ENCODE measurements at regions not wholly inside any gene's neighbourhood (a gene's known extent, or its start where the extent isn't known, plus 50 kb on each side); places are given as distances from the start of the nearest gene placed in this dataset.
"Not testable (repeated sequence)": the region's sequence is repeated elsewhere in the genome, so short reads cannot be mapped to it uniquely, and the experiment has no call there.

DNA sequence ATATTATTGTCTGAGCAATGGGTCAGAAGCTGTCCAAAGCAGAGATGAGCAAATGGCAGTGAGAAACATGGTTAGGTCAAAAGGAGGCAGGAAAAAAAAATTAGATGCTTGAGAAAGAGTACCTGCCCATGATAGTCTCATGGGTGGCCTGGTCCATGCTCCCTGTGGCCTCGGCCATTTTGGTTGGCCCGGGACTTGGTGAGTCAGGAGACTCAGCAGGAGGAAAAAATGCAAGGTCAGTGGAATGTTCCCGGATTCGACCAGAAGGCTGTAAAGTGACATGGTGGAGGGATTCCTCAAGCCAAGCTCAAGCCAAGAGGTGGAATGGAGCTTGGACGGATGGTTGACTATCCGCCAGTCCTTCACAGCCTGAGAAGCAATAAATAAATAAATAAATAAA lies 236.7 kb downstream of the ASMT start:
- TF ChIP-seq, protein P1, sequence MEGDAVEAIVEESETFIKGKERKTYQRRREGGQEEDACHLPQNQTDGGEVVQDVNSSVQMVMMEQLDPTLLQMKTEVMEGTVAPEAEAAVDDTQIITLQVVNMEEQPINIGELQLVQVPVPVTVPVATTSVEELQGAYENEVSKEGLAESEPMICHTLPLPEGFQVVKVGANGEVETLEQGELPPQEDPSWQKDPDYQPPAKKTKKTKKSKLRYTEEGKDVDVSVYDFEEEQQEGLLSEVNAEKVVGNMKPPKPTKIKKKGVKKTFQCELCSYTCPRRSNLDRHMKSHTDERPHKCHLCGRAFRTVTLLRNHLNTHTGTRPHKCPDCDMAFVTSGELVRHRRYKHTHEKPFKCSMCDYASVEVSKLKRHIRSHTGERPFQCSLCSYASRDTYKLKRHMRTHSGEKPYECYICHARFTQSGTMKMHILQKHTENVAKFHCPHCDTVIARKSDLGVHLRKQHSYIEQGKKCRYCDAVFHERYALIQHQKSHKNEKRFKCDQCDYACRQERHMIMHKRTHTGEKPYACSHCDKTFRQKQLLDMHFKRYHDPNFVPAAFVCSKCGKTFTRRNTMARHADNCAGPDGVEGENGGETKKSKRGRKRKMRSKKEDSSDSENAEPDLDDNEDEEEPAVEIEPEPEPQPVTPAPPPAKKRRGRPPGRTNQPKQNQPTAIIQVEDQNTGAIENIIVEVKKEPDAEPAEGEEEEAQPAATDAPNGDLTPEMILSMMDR (IDR thresholded peaks at IDR 0.05) = no peak
- H3K4me3 Mint-ChIP-seq = no peak overlapping the region
- H3K9me3 Mint-ChIP-seq = peaks cover 33% of the 10 kb centered on the region; the same call in 1 of the 2 replicates
- H3K4me1 Mint-ChIP-seq (ENCODE audit: low read depth) = no peaks in the 10 kb centered on the region
- DNase-seq = no peak
- H3K27ac Mint-ChIP-seq = no peak overlapping the region
- peaks cover 3% of the 10 kb centered on the region for H3K27me3 Mint-ChIP-seq (ENCODE audit: insufficient read depth)
- H3K36me3 Mint-ChIP-seq (ENCODE audit: low read depth) = no peaks in the 10 kb centered on the region

DNA sequence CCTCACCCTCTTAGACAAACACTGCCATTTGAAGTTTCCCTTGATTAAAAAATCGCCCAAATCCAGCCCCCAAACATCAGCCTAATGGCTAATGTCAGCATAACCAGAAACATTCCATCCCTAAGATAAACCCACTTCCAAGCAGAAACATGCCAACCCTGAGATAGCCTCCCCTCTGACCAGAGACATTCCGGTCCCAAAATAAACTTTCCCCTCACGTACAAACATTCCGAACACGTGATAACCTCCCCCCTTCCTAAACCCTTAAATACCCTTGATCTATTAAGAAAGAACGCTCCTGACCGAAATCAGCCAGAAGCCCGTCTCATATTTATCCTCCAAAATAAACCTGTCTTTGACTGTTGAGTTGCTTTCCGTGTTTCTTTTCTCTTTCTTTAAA lies 237.2 kb downstream of the ASMT start:
- Mint-ChIP-seq H3K27ac (no peak overlapping the region), H3K4me1 (ENCODE audit: low read depth) (no peaks in the 10 kb centered on the region), H3K4me3 (no peak overlapping the region), H3K27me3 (ENCODE audit: insufficient read depth) (peaks cover 3% of the 10 kb centered on the region), H3K9me3 (peaks cover 38% of the 10 kb centered on the region; the same call in 1 of the 2 replicates), H3K36me3 (ENCODE audit: low read depth) (no peaks in the 10 kb centered on the region)
- DNase-seq = no peak
- TF ChIP-seq, protein P1 (IDR thresholded peaks at IDR 0.05) = no peak

DNA sequence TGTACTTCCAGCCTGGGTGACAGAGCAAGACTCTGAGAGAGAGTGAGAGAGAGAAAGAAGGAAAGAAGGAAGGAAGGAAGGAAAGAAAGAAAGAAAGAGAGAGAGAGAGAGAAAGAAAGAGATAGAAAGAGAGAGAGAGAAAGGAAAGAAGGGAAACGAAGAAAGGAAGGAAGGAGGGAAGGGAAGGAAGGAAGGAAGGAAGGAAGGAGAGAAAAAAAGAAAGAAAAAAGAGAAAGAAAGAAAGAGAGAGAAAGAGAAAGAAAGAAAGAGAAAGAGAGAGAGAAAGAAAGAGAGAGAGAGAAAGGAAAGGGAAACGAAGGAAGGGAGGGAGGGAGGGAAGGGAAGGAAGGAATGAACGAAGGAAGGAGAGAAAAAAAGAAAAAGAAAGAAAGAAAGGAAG lies 238.6 kb downstream of the ASMT start:
- TF ChIP-seq, protein P1 (IDR thresholded peaks at IDR 0.05) = no peak
- no peak overlapping the region for H3K27ac Mint-ChIP-seq
- peaks cover 3% of the 10 kb centered on the region for H3K27me3 Mint-ChIP-seq (ENCODE audit: insufficient read depth)
- DNase-seq = no peak
- no peaks in the 10 kb centered on the region for H3K36me3 Mint-ChIP-seq (ENCODE audit: low read depth)
- H3K4me3 Mint-ChIP-seq = no peak overlapping the region
- H3K4me1 Mint-ChIP-seq (ENCODE audit: low read depth) = no peaks in the 10 kb centered on the region
- peaks cover 47% of the 10 kb centered on the region for H3K9me3 Mint-ChIP-seq

DNA sequence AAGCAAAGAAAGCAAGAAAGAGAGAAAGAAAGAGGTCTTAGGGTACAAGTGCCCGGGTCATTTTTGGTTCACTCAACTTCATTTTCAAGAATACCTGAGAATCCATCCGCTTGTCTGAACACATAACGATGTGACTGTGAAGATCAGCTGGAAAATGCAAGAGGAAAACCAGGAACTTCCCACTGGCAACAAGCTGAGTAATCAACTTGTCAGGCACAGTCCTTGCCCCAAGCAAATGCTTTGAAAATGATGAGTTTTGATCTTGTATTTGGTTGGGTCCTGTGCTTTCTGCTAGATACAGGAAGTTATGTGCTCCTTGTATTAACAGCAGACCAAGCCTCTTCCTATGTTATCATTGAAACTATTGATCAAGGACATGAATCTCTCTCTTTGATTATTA lies 239.1 kb downstream of the ASMT start:
- H3K4me1 Mint-ChIP-seq (ENCODE audit: low read depth) = no peaks in the 10 kb centered on the region
- TF ChIP-seq, protein P1 (IDR thresholded peaks at IDR 0.05) = no peak
- no peaks in the 10 kb centered on the region for H3K36me3 Mint-ChIP-seq (ENCODE audit: low read depth)
- peaks cover 3% of the 10 kb centered on the region for H3K27me3 Mint-ChIP-seq (ENCODE audit: insufficient read depth)
- H3K9me3 Mint-ChIP-seq = peaks cover 46% of the 10 kb centered on the region
- DNase-seq = no peak
- no peak overlapping the region for H3K27ac Mint-ChIP-seq
- H3K4me3 Mint-ChIP-seq = no peak overlapping the region

DNA sequence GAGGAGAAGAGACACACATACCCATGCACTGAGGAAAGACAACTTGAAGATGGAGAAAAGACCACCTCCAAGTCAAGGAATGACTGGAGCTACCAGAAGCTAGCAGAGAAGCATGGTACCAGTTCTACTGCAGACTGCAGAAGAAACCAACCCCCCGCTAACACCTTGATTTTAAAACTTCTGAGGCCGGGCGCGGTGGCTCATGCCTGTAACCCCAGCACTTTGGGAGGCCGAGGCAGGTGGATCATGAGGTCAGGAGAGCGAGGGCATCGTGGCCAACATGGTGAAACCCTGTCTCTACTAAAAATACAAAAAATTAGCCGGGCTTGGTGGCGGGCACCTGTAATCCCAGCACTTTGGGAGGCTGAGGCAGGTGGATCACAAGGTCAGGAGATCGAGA lies 240.0 kb downstream of the ASMT start:
- H3K4me3 Mint-ChIP-seq; H3K36me3 Mint-ChIP-seq (ENCODE audit: low read depth); DNase-seq; H3K4me1 Mint-ChIP-seq (ENCODE audit: low read depth); H3K27ac Mint-ChIP-seq; H3K27me3 Mint-ChIP-seq (ENCODE audit: insufficient read depth): not testable (repeated sequence)
- H3K9me3 Mint-ChIP-seq = peaks cover 50% of the 10 kb centered on the region

DNA sequence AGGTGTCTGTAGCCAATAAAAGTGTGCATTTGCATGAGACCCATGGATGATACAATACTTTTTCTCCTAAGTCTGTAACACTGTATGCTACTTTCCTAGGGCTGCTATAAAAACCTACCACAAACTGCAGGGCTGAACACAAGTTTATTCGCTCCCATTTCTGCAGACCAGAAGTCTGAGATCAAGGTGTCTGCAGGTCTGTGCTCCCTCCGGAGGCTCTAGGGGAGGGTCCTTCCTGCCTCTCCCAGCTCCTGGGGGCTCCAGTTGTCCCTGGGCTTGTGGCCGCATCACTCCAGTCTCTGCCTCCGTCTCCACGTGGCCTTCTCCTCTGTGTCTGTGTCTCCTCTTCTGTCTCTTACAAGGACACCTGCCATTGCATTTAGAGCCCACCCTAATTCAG lies 244.4 kb downstream of the ASMT start:
- H3K9me3 Mint-ChIP-seq = peaks cover 30% of the 10 kb centered on the region
- not testable (repeated sequence) for H3K27ac Mint-ChIP-seq; H3K27me3 Mint-ChIP-seq (ENCODE audit: insufficient read depth)

DNA sequence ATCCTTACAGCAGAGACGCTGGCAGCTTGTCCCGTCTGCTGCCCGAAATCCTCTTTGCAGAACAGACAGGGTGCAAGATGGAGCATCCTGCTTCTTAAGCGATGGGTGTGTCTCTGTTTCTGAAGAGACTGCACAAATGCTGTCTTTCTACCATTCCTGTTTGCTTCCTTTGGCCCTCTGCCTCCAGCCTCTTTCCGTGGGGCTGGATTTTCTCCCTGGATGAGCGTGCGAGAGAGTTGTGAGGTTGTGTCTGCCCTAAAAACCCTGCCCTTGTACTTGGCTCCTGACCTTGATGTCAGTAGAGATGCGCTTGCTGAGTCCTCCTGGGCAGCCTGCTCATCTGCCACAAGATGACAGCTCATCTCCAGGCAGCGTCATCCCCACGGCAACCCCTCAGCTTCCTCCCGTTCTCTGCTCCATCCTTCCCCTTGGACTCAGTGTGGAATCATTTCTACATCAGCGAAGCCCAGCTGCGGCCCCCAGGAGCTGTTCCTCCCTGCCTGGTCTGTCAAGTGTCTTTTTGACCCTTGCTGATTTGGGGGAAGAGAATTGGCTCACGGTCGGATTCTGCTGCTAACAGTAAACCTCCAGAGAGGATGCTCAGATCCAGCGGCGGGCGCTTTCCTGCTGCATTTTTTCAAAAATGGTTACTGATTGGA lies 246.2 kb downstream of the ASMT start:
- Mint-ChIP-seq H3K9me3 (peaks cover 30% of the 10 kb centered on the region), H3K27me3 (ENCODE audit: insufficient read depth) (peaks cover 5% of the 10 kb centered on the region), H3K27ac (no peak overlapping the region), H3K4me3 (no peak overlapping the region), H3K4me1 (ENCODE audit: low read depth) (no peaks in the 10 kb centered on the region), H3K36me3 (ENCODE audit: low read depth) (no peaks in the 10 kb centered on the region)
- TF ChIP-seq, protein P1 (IDR thresholded peaks at IDR 0.05) = no peak
- DNase-seq = no peak

More for the DNA sequence above, 244.4 kb downstream of the ASMT start:
- not testable (repeated sequence) for H3K4me1 Mint-ChIP-seq (ENCODE audit: low read depth); H3K36me3 Mint-ChIP-seq (ENCODE audit: low read depth); DNase-seq; H3K4me3 Mint-ChIP-seq

DNA sequence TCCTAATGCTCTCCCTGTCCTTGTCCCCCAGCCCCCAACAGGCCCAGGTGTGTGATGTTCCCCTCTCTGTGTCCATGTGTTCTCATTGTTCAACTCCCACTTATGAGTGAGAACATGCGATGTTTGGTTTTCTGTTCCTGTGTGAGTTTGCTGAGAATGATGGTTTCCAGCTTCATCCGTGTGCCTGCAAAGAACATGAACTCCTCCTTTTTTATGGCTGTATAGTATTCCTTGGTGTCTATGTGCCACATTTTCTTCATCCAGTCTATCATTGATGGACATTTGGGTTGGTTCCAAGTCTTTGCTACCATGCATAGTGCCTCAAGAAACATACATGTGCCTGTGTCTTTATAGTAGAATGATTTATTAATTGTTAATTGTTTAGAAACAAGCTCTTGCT lies 249.1 kb downstream of the ASMT start:
- not testable (repeated sequence) for DNase-seq; H3K27ac Mint-ChIP-seq; H3K27me3 Mint-ChIP-seq (ENCODE audit: insufficient read depth); H3K36me3 Mint-ChIP-seq (ENCODE audit: low read depth); H3K4me1 Mint-ChIP-seq (ENCODE audit: low read depth); H3K4me3 Mint-ChIP-seq
- H3K9me3 Mint-ChIP-seq = peaks cover 12% of the 10 kb centered on the region

Measured in HFFc6 (cell line).